T-helper 1 cell treated with Interleukin-12 subunit alpha and Interleukin-12 subunit beta and Interleukin-4 antibody, amounts not matched to agents 30 ng/mL and 1 ng/mL, for 36 hours (primary cell): ENCODE measurements at regions not wholly inside any gene's neighbourhood (a gene's known extent, or its start where the extent isn't known, plus 50 kb on each side); places are given as distances from the start of the nearest gene placed in this dataset.

Source experiments
- intact Hi-C: fragments of 100-400 bp; cut with micrococcal nuclease; formaldehyde crosslinking; loops from one replicate; pipeline ENCODE4 v1.15.1; 2024

GRCh38 chr17:73802871-73803270 lies 158.6 kb upstream of the SDK2 start:
- intact Hi-C loops: no loop called here

- intact Hi-C loops: no loop called here
These were observed 159.8 kb upstream of the SDK2 start for GRCh38 chr17:73803964-73804435.

GRCh38 chr17:73806768-73807167 lies 162.5 kb upstream of the SDK2 start:
- intact Hi-C loops: no loop called here

DNA sequence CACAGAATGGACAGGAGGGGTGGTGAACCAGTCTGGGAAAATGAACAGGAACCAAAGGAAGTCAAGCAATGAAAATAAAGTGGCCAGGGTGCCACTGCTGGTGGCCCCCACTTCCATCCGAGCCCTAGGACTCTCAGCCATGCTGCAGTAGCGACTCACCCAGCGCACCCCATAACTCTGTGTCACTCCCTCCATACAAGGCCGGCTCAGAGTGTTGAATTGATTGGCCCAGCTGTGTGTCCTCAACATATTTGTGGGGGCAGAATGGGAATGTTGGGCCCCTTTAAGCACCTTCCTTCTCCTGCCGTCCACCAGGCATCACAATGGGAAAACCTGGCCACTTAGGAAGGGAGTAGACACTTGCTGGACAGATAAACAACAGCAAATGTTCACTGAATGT lies 169.0 kb upstream of the SDK2 start:
- intact Hi-C loops: no loop called here

GRCh38 chr17:73814075-73814474 lies 169.8 kb upstream of the SDK2 start:
- intact Hi-C loops: no loop called here

GRCh38 chr17:73815474-73815873 lies 171.2 kb upstream of the SDK2 start:
- intact Hi-C loops: no loop called here

GRCh38 chr17:73819440-73820395 lies 175.5 kb upstream of the SDK2 start:
- intact Hi-C loops: no loop called here

DNA sequence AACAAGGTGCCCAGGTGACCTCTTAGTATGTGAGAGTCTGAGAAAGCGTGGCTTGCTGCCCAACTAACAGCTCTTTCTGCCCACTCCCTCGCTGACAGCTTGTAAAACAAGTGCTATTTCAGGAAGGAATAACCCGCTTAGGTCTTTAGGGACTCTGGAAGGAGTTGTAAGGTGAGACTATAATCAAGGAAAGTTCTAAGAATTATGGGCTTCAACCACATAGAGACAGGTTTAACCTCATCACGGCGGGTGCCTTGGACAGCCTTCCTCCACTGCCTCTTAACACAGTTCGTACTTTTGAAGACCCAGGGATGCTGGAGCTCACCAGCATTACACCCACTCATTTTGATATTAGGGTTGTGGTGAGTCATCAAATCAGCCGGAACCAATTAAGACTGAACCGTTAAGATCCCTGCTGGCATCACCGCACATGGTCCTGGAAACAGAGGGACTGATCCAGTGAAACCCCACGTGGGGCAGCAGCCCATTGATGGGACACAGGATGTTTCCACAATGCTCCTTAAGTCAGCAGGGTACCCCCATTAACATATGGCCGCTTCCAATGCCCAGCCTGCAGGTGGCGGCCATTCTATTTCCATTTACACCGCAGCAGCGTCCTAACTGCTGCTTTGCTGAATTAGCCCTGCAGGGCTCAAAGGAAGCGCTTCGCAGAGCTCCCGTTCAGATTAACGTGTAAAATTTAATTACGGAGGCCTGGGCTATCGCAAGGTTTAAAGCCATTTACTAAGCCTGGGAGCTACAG lies 176.6 kb upstream of the SDK2 start:
- intact Hi-C loops: no loop called here

DNA sequence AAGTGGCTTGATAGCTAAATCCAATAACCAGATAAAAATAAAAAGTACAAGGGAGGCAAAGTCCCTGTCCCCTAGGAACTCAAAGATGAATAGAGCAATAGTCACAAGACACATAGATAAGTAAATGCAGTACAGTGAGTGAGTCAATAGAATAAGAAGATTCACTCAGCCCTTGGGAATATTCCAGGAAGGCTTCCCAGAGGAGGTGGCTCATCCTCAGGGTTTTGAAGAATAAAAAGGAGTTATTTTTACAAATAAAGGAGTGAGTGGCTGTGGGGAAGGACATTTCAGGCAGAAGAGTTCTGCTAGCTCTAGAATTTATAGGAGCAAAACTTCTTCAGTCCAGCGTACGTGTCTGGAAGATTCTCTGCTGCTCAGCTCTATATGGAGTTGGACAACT lies 177.4 kb upstream of the SDK2 start:
- intact Hi-C loops: no loop called here

GRCh38 chr17:73822371-73822770 lies 178.1 kb upstream of the SDK2 start:
- intact Hi-C loops: no loop called here

DNA sequence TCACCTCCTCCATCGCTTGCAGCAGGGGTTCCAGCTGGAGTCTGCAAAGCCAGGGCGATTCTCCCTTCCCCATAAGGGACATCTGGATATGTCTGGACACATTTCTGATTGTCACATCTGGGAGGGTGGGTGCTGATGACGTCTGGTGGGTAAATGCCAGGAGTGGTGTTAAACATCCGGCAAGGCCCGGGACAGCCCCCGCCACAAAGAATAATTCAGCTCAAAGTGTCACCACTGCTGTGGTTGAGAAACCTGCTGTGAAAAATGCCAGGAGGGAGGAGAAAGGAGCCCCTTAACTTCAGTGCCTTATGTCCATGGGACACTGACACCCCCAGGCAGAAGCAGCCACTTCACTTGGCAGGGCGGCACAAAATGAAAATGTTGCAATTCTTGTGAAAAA lies 179.4 kb upstream of the SDK2 start:
- intact Hi-C loops: no loop called here

DNA sequence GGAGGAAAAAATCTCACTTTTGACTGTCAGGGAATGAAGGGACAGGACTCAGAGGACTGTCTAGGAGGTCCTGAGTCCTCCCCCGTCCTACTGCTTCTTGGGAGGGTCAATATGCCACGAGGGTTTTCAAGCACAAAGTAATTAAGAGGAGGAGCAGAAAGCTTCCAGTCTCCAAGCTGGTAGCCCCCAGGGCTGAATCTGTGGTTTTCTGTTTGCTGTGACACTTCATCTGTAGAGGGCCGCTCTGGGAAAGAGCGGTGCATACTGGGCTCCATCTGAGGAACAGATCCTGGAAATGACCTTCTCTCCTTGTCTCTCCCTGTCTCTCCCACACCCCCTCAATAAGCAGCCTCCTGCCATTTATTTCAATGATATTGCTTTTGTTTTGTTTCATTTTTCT lies 180.1 kb upstream of the SDK2 start:
- intact Hi-C loops: no loop called here

DNA sequence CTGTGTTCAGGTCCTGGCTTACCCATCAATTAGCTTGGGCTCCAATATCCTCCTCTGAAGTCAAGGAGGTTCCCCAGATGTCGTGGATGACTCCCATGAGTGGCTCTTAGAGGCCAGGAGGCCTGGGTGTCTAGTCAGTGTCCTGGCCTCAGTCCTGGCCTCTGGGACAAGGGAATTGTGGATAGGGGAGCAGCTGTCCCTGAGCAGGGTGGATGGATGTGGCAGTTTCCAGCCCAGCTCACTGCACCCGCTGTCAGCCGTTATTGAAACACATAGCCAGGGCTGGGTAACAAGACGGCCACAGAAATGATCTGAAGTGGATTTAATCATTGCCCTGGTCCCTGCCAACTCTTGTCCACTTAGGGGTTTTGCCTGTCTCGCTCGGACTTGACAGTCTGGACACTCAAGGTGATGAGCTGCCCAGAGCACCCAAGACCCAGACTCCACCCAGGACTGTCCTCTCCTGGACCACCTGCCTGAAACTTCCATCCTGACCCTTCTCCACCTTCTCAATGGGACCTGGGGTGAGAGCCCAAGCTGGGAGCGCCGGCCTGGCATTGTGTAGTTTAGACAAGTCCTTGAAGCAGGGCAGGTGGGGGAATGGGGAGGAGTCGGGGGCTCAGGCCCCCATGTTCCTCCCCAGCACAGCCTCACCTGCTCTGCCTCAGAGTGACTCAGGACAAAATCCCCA lies 182.1 kb upstream of the SDK2 start:
- intact Hi-C loops: no loop called here

DNA sequence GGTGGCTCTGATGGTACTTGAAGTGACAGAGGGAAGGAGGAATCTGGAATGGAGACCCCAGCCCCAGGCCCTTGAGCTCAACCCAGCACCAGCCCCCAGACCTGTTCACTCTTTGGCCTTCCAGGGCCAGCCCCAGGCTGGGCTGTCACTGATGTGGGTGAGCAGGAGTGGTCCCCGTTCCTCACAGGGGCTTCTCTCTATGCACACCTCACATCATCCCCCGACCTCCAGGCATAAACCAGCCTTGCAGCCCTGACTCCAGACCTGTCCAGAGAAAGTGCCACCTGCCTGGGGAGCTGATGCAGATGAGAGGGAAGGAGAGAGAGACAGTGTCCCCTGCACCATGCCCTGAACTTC lies 182.6 kb upstream of the SDK2 start:
- intact Hi-C loops: no loop called here

- intact Hi-C loops: no loop called here
These were observed 183.5 kb upstream of the SDK2 start for GRCh38 chr17:73827627-73828291.

- intact Hi-C loops: no loop called here
These were observed 185.5 kb upstream of the SDK2 start for GRCh38 chr17:73829676-73830280.

DNA sequence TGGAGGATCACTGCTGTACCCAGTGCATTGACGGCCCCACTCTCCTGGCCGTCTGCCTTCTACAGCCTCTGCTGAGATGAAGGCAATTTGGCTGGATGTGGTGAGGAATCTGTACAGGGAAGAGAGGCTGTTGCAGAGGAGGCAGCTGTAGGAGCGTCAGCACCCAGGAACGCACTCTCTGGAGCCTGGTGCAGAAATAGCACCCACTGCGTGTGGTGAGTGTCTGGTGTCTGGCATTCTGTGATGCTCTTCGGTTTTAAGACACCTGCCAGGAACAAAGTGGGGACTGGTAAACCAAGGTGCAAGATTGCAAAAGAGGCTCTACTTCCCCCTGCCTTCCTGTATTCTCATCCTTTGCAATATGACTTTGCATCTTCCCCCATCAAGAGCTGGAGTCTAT lies 187.5 kb upstream of the SDK2 start:
- intact Hi-C loops: no loop called here

GRCh38 chr17:73833775-73834488 lies 189.7 kb upstream of the SDK2 start:
- intact Hi-C loops: no loop called here

DNA sequence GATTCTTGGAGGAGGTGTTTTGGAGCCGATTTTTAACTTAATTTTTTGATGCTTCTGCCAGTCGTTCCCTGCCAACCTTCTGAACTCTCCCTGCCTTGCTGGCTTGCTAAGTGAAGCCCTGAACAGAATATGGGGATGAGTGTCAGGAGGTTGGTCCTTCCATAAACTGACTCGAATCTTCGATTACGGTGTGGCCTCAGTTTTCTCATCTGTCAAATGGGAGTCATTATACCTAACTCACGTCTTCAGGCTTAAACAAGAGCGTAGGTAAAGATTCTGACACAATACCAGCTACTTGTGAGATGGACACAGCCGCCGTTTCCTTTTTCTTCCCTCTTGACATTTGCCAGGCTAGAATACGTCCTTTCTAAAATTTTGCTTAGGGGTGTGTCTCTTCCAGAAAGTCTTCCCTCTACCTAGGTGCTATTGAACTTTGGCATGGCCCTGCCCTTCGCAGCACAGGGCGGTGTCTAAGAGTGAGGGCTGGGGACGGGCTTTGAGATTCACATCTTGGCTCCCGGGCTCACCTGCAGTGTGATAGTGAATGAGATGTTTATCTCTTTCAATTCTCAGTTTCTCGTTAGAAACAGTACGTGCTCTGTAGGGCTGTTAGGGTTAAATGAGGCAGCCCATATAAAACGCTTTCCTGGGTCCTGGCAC lies 190.6 kb upstream of the SDK2 start:
- intact Hi-C loops: no loop called here

DNA sequence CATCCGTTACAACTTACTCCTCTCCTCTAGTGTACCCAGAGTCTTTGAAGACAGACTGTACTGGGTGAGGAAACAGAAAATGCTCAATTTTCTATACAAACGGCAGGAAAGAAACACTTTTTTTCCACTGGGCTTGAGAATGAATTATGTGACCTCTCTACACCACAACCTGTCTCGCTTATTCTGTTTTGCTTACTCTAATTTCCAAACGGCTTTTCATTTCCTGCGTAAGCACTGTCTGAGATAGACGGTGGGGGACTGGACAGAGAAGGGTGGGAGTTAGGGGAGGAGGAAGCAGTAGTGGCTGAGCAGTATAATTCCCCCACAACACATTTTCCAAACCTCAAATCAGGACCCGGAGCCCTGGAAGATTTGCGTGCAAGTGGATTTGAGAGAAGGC lies 191.4 kb upstream of the SDK2 start:
- intact Hi-C loops: no loop called here
